HG02588 (cell line): ENCODE measurements at regions not wholly inside any gene's neighbourhood (a gene's known extent, or its start where the extent isn't known, plus 50 kb on each side); places are given as distances from the start of the nearest gene placed in this dataset.

ENCODE experiments used
- ATAC-seq: cut with Tn5 transposase; IDR thresholded peaks from one replicate; pipeline ENCODE4 v1.9.1; 2021; ENCODE audit warnings: mild to moderate bottlenecking, moderate library complexity; ENCODE audit not compliant: unreplicated experiment

GRCh38 chr11:131185915-131186314, 184.5 kb upstream of the NTM start:
- no peak for ATAC-seq

DNA sequence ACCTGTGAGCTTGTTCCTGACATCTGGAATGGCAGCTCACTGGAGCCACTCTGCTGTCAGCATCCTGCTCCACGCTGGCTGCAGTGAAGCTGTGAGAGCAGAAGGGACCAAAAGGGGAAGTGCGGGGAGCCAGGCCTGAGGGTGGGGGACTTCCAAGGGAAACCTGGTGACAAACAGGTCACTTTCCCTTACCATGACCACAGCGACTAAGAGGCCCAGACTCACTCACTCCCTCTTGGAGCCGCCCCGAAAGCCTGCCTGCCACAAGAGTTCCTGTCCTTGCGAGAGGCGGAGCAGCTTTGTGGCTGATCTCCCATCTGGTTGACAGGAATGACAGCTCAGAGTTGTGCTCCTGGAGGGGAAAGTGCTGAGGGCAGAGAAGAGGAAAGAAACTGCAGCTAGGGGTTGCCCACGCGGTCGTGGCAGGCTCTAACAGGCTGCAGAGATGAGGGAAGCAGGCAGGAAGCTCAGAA, 183.8 kb upstream of the NTM start:
- peak; percentile 94 for ATAC-seq

GRCh38 chr11:131190446-131190845, 180.0 kb upstream of the NTM start:
- ATAC-seq: no peak

GRCh38 chr11:131191606-131192005, 178.8 kb upstream of the NTM start:
- ATAC-seq: no peak

DNA sequence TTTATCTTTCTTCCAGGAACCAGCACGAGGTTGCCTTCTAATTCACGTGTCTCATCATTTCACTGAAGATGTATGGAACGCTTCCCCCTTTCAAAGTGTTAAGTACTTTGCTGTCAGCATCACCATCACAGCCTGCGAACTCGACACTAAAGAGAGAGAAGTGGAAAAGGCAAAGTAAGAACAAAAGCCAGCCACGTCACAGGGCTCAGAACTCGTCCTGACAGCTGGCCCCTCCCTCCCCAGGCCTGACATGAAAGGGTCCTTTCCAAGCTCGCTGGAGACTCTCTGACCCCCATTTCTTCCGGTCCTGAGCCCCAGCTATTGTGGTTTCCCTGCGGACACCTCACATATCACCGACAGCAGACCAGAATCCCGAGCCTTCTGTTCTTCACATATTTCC, 177.8 kb upstream of the NTM start:
- ATAC-seq: no peak

DNA sequence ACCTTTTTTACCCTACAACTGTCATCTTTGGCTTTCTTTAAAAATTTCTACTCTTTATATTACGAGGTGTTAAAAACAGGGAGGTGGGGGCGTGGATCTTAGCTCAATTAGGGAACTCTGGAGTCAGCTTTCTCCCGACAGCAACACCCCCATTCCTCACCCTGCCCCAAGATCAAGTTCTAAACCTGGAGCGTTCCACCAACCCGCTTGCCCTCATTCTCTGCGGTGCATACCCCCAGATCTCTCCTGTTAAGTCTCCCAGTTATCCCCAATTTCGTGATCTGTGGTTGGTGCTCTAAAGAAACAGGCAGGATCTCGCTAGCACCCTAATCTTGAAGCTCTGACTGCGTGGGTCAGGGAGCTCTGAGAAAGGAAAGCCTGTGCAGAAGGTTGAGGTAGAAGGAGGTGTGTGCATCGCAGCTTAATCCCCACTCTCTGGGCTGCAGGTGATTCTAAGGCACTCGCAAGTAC, 177.3 kb upstream of the NTM start:
- no peak for ATAC-seq

DNA sequence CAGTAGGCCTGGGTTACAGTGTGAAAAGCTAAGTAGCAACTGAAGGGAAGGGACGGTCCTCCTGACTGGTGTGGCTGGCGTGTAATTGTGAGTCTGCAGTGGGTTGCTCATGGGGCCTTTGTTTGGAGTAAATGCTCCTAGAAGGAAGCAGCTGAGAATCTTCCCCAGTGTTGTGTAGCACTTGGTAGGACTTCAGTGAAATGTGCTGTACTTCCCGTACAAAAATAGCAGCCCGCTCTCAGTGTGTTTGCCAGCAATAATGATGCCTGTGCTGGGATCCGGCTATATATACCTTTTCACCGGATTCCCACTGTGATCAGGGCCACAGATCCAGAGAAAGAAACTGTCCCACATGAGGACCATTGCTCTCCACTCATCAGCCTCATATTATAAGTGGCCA, 175.7 kb upstream of the NTM start:
- no peak for ATAC-seq

DNA sequence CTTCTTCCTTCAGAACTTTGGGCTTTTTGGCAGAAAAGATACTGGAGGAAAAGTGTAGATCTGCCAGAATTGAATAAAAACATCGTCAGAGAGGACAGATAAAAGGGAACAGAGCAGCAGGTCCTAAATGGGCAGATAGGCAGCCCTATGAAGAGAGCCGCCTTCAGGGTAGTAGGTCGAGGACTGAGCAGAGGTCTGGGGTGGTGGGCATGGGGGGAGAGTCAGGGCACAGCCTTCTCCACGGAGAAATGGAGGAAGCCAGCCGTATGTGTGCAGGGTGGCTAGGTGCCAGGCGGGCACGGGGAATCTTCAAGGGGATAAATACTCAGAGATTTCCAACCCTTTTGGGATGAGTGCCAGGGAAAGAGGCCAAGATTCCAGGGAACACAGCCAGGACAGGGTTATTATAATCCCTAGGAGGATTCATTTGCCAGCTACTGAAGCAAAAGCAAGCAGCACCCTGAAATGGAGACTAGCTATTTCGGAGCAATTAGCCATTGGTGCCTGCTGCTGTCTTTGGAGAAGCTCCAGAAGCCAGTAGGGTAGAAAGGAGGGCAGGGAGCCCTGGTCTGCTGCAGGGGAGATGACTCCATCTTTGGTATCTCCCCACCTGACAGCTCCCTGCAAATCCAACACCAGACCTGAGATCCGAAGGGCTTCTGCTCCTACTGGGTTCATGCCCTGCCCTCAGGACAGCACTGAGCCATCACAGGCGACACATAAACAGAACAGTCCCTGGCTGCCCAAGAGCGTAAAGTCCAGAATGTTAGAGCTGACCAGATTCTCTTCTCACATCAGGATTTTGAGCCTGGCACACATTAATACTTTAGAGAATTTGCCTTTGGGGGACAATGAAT, 174.5 kb upstream of the NTM start:
- ATAC-seq: no peak

GRCh38 chr11:131198161-131199014, 172.0 kb upstream of the NTM start:
- ATAC-seq: no peak

DNA sequence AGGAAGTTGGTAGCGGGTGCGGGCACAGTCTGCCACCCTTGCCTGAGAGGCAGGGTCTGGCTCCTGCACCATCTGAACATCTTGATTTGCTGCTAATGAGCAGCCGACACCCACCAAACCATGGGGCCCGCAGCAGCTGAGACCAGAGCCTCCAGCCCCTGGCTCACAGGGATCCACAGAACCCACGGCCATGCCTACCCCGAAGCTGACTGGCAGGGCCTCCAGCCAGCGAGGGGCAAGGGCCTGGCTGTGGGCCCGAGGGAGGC, 171.5 kb upstream of the NTM start:
- ATAC-seq: no peak

GRCh38 chr11:131201674-131202073, 168.7 kb upstream of the NTM start:
- no peak for ATAC-seq

DNA sequence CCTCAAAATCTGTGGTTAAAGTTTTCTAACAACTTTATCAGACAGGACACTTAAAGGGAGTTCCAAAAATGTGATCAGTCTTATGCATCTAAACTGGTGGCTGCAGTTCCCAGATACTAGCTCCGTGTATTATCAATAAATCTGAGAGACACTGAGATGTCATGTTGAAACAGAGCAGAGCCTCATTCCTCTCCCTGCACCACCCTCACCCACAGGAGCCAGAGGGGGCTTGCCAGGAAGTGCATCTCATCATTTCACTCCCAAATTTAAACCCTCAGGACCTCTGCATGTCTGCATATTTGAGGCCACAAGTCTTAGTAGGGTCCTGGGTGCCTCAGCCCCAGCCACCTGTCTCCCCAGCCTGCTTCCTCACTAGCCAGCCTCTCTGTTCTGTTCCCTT, 167.4 kb upstream of the NTM start:
- ATAC-seq: no peak

DNA sequence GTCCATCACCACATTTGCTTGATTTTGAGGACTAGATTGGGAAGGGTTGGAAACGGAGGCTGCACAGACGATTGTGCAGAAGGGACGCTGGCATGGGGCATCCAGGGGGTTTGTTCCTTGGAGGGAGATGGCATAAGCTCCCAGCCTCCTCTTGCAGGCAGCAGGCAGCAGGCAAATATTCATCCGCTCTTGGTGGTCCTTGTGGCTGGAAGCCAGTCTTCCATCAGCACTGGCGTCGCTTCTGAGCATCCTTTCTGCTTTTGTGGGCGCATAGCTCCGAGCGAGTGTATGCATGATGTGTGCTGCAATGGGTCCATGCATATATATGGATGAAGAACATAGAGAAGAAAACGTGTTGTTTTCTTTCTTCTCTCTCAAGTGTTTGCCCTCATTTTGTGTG, 166.1 kb upstream of the NTM start:
- ATAC-seq: no peak

GRCh38 chr11:131204765-131205380, 165.5 kb upstream of the NTM start:
- ATAC-seq: no peak

DNA sequence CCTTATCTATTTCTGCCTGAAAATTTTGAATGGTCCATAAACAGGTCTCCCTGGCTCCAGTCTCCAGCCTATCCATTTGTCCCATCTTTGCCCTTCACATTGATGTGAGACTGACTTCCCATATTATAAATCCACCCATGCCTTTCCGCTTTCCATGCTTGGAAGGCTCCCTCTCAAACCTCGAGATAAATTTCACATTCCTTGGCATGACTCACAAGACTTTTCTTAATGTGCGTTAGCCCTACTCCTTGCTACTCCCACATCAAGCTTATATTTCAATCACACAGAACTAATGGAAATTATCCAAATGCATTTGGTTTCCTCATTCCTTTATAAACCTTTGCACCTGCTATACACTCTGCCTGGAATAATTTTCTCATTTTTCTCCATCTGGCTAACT, 163.7 kb upstream of the NTM start:
- no peak for ATAC-seq

DNA sequence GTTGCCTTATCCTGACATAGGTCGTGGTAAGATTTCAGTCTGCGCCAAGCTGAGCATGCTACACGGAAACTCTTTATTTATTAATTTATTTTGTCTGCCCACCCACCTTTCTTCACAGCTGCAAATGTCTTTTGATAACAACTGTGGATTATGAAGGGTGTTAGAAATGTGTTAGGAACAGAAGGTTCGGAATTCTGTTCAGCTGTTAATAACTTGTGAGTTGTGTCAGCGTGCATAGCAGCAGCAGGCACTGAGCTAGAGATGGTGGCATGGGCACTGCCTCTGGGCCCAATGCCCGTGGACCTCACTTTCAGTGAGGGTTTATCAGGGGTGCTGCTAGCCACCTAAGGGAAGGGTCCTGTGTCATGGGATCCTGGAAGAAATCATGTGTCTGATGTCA, 162.5 kb upstream of the NTM start:
- no peak for ATAC-seq

DNA sequence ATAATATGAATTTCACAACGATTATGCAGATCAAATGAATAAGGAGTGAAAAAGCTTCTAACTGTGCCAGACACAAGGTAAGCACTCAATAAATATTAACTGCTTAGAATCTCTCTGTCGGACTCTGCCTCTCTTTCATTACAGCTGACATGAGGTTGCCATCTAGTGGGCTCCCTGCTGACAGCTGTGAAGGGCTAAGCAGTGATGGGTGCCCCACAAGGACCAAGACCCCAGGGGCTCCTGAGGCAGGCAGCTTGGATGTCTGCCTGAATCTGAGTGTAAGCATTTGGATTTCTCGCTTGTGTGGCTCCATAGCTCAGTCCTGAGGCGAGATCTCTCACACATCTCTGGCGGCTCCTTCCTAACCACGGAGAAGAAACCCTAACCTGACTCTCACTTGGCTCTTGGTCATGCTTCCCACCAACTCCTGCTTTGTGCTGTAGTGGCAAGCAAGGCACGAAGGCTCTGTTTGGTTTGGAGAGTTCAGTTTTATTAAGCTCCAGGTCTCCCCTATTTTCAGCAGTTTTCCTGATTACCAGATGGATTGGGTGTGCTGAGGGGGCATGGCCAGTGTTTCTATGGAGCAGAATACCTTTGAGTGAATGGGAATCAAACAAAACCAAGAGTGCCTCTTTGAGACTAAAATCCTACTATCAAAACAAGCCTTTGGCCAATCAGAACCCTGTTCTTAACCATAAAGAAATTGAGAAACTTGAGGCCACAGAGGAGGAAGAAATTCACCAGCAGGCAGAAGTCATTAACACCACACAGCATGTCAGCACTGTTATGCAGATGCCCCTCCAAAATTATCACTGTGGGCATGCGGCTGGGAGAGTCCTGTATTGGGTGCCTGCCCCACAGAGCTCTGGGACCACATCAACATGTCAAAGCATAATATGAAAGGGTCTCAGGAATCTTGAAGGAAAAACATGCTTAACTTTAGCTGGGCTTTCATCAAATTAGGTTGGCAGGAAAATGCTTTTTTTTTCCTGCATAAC, 152.8 kb upstream of the NTM start:
- no peak for ATAC-seq

- no peak for ATAC-seq
Observed at GRCh38 chr11:131218542-131218941, 151.9 kb upstream of the NTM start.

- no peak for ATAC-seq
Observed at GRCh38 chr11:131219646-131220045, 150.8 kb upstream of the NTM start.

DNA sequence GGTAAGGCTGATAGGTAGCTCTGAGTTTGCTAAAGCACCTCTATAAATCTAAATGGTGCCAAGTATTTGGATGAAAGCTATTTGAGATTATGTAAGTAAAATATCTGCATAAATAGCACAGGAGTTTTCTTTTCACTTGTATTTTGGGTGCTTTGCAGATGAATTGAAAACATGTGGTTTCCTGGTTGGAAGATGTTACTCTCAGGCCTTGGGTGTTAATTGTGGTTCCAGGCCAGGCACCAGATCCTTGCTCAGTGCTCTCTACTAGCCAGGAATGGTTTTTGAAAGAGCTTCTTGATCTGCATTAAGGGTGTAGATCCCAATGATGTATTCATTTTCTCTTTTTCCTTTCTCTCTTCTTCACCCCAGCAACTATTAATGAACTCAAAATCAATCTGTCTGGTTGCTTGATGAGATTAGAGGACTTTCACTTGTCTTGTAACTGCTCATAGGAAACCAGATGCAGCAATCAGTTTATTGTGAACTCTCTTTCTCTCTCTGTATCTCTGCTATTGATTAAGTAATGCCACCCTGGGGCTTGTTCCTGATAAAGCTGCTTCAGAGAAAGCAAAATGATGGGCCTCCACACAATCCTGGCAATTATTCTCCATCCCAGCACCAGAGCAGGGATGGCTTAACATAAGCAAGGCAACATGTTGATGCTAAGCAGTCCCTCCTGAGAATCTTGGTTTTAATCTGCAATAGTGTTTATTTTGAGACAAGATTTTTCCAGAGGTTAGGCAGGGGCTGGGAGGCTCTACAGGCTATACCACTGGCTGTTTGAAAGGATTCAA, 147.0 kb upstream of the NTM start:
- ATAC-seq: no peak
